Right atrium auricular region (tissue), 2 donors: ENCODE measurements at regions not wholly inside any gene's neighbourhood (a gene's known extent, or its start where the extent isn't known, plus 50 kb on each side); places are given as distances from the start of the nearest gene placed in this dataset.
A peak's percentile ranks its signal among the peaks of the same experiment; 100 is the strongest.

Experiments
- DNase-seq: peaks from one replicate; pipeline ENCODE4 v3.0.0-alpha.2; 2019; ENCODE audit warnings: low spot score
- H3K27ac ChIP-seq, 2 donors: fragments of 200-600 bp; sonication (generic); 1 replicate in 1 of 2; 2 replicates in 1 of 2; pipeline ENCODE4 v1.5.1; 2016 to 2019
- H3K27me3 ChIP-seq, 2 donors: fragments of 200-600 bp; sonication (generic); one replicate each; pipeline versions ENCODE4 v1.5.1 to v1.6.0; 2017 to 2019
- H3K36me3 ChIP-seq: fragments of 200-600 bp; sonication (generic); one replicate; pipeline ENCODE4 v1.5.1; 2016
- H3K4me1 ChIP-seq, 2 donors: fragments of 200-600 bp; sonication (generic); one replicate each; pipeline versions ENCODE4 v1.5.1 to v1.6.0; 2017 to 2019
- H3K4me3 ChIP-seq, 2 donors: fragments of 200-600 bp; sonication (generic); 1 replicate in 1 of 2; 2 replicates in 1 of 2; pipeline ENCODE4 v1.5.1; 2017 to 2019; ENCODE audit warnings: mild to moderate bottlenecking in 1 of 2, moderate library complexity in 1 of 2
- H3K9me3 ChIP-seq, 2 donors: fragments of 200-600 bp; sonication (generic); one replicate each; pipeline ENCODE4 v1.5.1; 2019
- TF ChIP-seq, protein P1 (sequence below), 2 donors: fragments of 200-600 bp; sonication (generic); IDR thresholded peaks; one replicate each; pipeline ENCODE4 v1.5.1; 2019; ENCODE audit warnings: antibody characterized with exemption in 2 of 2

DNA sequence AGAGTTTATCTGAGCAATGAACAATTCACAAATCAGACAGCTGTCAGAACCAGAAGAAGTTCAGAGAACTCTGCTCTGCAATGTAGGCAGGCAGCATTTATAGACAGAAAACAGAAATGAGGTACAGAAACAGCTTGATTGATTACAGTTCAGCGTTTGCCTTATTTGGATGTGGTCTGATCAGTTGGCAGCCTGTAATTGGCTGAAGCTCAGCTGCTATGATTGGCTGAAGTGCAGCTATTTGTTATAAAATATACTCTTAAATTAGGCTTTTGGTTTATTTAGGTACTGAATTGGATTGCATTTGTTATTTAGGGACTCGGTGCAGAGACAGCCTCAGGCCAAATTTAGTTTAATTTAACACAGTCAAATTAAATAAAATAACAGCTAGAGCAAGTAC, 85.8 kb upstream of the JAZF1 start:
- DNase-seq, result no peak
- no peak overlapping the region for H3K4me3 ChIP-seq
- no peaks in the 10 kb centered on the region for H3K9me3 ChIP-seq
- H3K4me1 ChIP-seq, result no peaks in the 10 kb centered on the region
- H3K27ac ChIP-seq, result no peak overlapping the region
- no peaks in the 10 kb centered on the region for H3K36me3 ChIP-seq
- H3K27me3 ChIP-seq, result no peaks in the 10 kb centered on the region
- TF ChIP-seq, protein P1, sequence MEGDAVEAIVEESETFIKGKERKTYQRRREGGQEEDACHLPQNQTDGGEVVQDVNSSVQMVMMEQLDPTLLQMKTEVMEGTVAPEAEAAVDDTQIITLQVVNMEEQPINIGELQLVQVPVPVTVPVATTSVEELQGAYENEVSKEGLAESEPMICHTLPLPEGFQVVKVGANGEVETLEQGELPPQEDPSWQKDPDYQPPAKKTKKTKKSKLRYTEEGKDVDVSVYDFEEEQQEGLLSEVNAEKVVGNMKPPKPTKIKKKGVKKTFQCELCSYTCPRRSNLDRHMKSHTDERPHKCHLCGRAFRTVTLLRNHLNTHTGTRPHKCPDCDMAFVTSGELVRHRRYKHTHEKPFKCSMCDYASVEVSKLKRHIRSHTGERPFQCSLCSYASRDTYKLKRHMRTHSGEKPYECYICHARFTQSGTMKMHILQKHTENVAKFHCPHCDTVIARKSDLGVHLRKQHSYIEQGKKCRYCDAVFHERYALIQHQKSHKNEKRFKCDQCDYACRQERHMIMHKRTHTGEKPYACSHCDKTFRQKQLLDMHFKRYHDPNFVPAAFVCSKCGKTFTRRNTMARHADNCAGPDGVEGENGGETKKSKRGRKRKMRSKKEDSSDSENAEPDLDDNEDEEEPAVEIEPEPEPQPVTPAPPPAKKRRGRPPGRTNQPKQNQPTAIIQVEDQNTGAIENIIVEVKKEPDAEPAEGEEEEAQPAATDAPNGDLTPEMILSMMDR (IDR thresholded peaks at IDR 0.05), result no peak

DNA sequence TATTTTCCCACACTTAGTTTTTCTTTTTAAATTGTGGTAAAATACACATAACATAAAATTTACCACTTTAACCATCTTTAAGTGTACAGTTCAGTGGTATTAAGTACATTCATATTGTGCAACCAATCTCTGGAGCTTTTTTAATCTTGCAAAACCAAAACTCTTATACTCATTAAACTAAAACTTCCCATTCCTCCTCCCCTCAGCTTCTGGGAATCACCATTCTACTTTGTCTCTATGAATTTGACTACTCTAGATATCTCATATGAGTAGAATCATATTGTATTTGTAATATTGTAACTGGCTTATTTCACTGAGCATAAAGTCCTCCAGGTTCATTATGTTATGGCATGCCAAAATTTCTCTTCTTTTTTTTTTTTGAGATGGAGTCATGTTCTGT, 86.4 kb upstream of the JAZF1 start:
- H3K27ac ChIP-seq, result no peak overlapping the region
- no peak overlapping the region for H3K4me3 ChIP-seq
- TF ChIP-seq, protein P1 (IDR thresholded peaks at IDR 0.05), result no peak
- no peaks in the 10 kb centered on the region for H3K36me3 ChIP-seq
- H3K4me1 ChIP-seq, result no peaks in the 10 kb centered on the region
- no peaks in the 10 kb centered on the region for H3K9me3 ChIP-seq
- no peaks in the 10 kb centered on the region for H3K27me3 ChIP-seq
- DNase-seq, result no peak

DNA sequence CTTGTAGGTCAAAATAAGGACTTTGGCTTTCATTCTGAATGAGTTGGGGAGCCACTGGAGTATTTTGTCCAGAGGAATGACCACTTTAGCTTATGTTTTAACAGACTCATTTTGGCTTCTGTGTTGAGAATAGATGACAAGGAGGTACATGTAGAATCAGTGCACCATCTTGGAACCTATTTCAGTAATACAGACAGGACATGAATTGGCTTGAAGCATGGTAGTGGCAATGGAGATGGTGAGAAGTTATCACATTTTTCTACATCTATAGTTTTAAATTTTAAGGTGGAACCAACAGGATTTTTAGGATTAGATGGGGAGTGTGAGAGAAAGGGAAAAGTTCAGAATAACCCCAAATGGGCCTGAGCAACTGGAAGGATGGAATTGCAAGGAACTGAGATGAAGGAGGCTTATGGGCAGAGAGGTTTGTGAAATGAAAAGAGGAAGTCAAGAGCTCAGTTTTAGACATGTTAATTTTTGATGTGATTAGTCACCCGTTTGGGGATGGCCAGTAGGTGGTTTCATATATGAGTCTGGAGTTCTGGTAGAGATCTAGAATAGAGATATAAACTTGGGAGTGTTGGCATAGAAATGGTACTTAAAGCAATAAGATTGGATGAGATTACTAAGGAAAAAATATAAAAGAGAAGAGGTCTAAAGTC, 89.2 kb upstream of the JAZF1 start:
- Histone ChIP-seq H3K27me3 (no peaks in the 10 kb centered on the region), H3K27ac (no peak overlapping the region), H3K9me3 (peaks cover 0 to 5% of the 10 kb centered on the region in 2 donors), H3K36me3 (no peaks in the 10 kb centered on the region), H3K4me3 (no peak overlapping the region), H3K4me1 (no peaks in the 10 kb centered on the region)
- no peak for DNase-seq
- TF ChIP-seq, protein P1 (IDR thresholded peaks at IDR 0.05), result no peak

DNA sequence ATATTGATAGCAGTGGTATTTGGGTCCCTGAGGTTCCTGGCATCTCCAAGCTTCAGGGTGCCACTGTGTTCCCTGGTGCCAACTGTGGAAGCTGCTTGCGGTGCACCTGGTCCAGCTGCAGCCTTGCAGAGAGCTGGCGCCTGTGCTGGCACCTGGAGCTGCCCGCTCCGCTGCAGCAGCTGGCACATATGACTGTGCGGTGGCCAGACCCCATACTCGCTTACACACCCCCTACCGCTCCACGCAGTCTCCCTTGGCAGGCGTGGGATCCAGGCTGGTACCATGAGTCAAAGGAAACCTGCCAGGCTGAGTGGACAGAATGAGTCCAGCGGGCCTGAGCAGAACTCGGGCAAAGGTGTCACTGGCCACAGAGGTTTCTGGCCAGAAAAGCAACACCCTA, 89.9 kb upstream of the JAZF1 start:
- no peak overlapping the region for H3K4me3 ChIP-seq
- no peaks in the 10 kb centered on the region for H3K36me3 ChIP-seq
- H3K27ac ChIP-seq, result no peak overlapping the region
- no peaks in the 10 kb centered on the region for H3K4me1 ChIP-seq
- H3K9me3 ChIP-seq, result peaks cover 0 to 5% of the 10 kb centered on the region in 2 donors
- TF ChIP-seq, protein P1 (IDR thresholded peaks at IDR 0.05), result no peak
- H3K27me3 ChIP-seq, result no peaks in the 10 kb centered on the region
- DNase-seq, result no peak

DNA sequence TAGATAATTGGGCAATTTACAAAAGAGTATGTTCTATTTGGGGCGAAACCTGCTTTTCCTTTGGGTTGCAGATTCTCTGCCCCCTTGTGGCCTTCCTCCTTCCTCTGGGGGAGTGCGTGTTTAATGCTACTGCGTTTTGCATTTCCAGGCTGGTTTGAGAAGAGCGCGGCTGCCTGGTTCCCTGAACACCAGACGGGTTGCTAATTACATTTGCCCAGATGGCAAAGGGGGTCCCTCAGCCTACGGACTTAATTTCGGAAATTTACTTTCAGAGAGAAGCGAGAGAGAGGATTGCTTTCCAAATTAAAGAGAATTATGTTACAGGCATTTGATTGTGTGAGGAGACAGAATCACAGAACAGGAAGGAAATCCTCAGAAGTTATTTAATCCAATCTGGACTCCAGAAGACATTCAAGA, 91.9 kb upstream of the JAZF1 start:
- no peaks in the 10 kb centered on the region for H3K4me1 ChIP-seq
- no peak for DNase-seq
- TF ChIP-seq, protein P1 (IDR thresholded peaks at IDR 0.05), result peak; percentile 56 to 71
- H3K36me3 ChIP-seq, result no peaks in the 10 kb centered on the region
- H3K27ac ChIP-seq, result no peak overlapping the region
- no peaks in the 10 kb centered on the region for H3K27me3 ChIP-seq
- H3K9me3 ChIP-seq, result peaks cover 0 to 5% of the 10 kb centered on the region in 2 donors
- no peak overlapping the region for H3K4me3 ChIP-seq

DNA sequence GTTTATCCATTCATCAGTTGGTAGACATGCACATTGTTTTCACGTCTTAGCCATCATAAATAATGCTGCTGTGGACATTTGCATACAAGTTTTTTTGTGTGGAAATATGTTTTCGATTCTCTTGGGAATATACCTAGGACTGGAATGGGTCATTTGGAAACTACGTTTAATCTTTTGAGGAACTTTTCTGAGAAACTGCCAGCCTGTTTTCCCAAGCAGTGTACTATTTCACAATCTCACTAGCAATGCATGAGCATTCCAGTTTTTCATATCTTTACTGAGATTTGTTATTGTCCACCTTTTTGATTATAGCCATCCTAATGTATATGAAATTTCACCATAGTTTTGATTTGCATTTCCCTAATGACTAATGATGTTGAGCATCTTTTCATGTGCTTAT, 95.7 kb upstream of the JAZF1 start:
- TF ChIP-seq, protein P1 (IDR thresholded peaks at IDR 0.05), result no peak
- no peak overlapping the region for H3K4me3 ChIP-seq
- H3K9me3 ChIP-seq, result peaks cover 0 to 5% of the 10 kb centered on the region in 2 donors
- H3K36me3 ChIP-seq, result no peaks in the 10 kb centered on the region
- no peak overlapping the region for H3K27ac ChIP-seq
- H3K27me3 ChIP-seq, result no peaks in the 10 kb centered on the region
- H3K4me1 ChIP-seq, result no peaks in the 10 kb centered on the region
- no peak for DNase-seq
